ENCODE measurements at regions not wholly inside any gene's neighbourhood (a gene's known extent, or its start where the extent isn't known, plus 50 kb on each side); places are given as distances from the start of the nearest gene placed in this dataset.

- TF ChIP-seq CTCF (IDR thresholded peaks at IDR 0.05; ENCODE audit: low read depth, low read length, poor library complexity, severe bottlenecking): no peak
- no peak for TF ChIP-seq EZH2phosphoT487 (IDR thresholded peaks at IDR 0.05; ENCODE audit: borderline replicate concordance, low read length)
Observed at GRCh38 chr5:88557131-88557530, 288.5 kb upstream of the TMEM161B start.

All from DOHH2 (cell line).